Mesendoderm (in vitro differentiated cells): ENCODE measurements at regions not wholly inside any gene's neighbourhood (a gene's known extent, or its start where the extent isn't known, plus 50 kb on each side); places are given as distances from the start of the nearest gene placed in this dataset.
A peak's percentile ranks its signal among the peaks of the same experiment; 100 is the strongest.

Source experiments
- DNase-seq: peaks from one replicate; pipeline ENCODE4 v3.0.0; 2013
- H2AK5ac ChIP-seq: 2 replicates; pipeline ENCODE4 v1.6.1; 2013; ENCODE audit warnings: low read length, inconsistent platforms
- H2BK120ac ChIP-seq: 2 replicates; pipeline ENCODE4 v1.6.1; 2013; ENCODE audit warnings: low read depth, mild to moderate bottlenecking, low read length, moderate library complexity, mixed read lengths
- H2BK15ac ChIP-seq: replicated peaks from 2 replicates; pipeline ENCODE4 v1.6.1; 2013; ENCODE audit warnings: low read depth, mild to moderate bottlenecking, moderate library complexity
- H2BK5ac ChIP-seq: 2 replicates; pipeline ENCODE4 v1.6.1; 2013; ENCODE audit warnings: low read length, inconsistent platforms
- H3K18ac ChIP-seq: 2 replicates; pipeline ENCODE4 v1.6.1; 2013; ENCODE audit warnings: mild to moderate bottlenecking, low read length, mixed read lengths
- H3K23ac ChIP-seq: one replicate; pipeline ENCODE4 v1.6.1; 2013; ENCODE audit warnings: low read length
- H3K27ac ChIP-seq: 2 replicates; pipeline ENCODE4 v1.5.1; 2013; ENCODE audit warnings: low read depth, mild to moderate bottlenecking, inconsistent platforms, low read length, moderate library complexity
- H3K27me3 ChIP-seq: 2 replicates; pipeline ENCODE4 v1.6.1; 2013; ENCODE audit warnings: low read length, control low read depth, mild to moderate bottlenecking, inconsistent platforms; ENCODE audit not compliant: insufficient read depth, poor library complexity
- H3K36me3 ChIP-seq: 2 replicates; pipeline ENCODE4 v1.6.1; 2013; ENCODE audit warnings: low read length, inconsistent platforms; ENCODE audit not compliant: control insufficient read depth, insufficient read depth
- H3K4ac ChIP-seq: one replicate; pipeline ENCODE4 v1.6.1; 2013; ENCODE audit warnings: low read depth, mild to moderate bottlenecking, low read length, moderate library complexity
- H3K4me1 ChIP-seq: 2 replicates; pipeline ENCODE4 v1.6.1; 2013; ENCODE audit warnings: low read depth, low read length, inconsistent platforms; ENCODE audit not compliant: control insufficient read depth
- H3K4me2 ChIP-seq: 2 replicates; pipeline ENCODE4 v1.6.1; 2013; ENCODE audit warnings: low read length
- H3K4me3 ChIP-seq: 2 replicates; pipeline ENCODE4 v1.5.1; 2013; ENCODE audit warnings: mild to moderate bottlenecking, low read length
- H3K56ac ChIP-seq: one replicate; pipeline ENCODE4 v1.6.1; 2013; ENCODE audit warnings: low read length
- H3K79me1 ChIP-seq: 2 replicates; pipeline ENCODE4 v1.6.1; 2013; ENCODE audit warnings: low read length, inconsistent platforms
- H3K79me2 ChIP-seq: 2 replicates; pipeline ENCODE4 v1.6.1; 2013; ENCODE audit warnings: mild to moderate bottlenecking, low read length; ENCODE audit not compliant: control insufficient read depth, insufficient read depth
- H3K9ac ChIP-seq: 2 replicates; pipeline ENCODE4 v1.6.1; 2013; ENCODE audit warnings: low read length, inconsistent platforms
- H4K5ac ChIP-seq: one replicate; pipeline ENCODE4 v1.6.1; 2013; ENCODE audit warnings: low read length
- H4K8ac ChIP-seq: one replicate; pipeline ENCODE4 v1.6.1; 2013; ENCODE audit warnings: low read depth, mild to moderate bottlenecking, control low read depth, low read length, moderate library complexity
- WGBS: extraction: QIAGEN DNeasy Blood & Tissue Kit; methylation state at CpG from one replicate; pipeline ENCODE4 v1.1.7; 2013; ENCODE audit warnings: low lambda C conversion rate, missing lambda C conversion rate; ENCODE audit not compliant: insufficient coverage; ENCODE audit errors: extremely low coverage; 5-methylcytosine and 5-hydroxymethylcytosine counted together

DNA sequence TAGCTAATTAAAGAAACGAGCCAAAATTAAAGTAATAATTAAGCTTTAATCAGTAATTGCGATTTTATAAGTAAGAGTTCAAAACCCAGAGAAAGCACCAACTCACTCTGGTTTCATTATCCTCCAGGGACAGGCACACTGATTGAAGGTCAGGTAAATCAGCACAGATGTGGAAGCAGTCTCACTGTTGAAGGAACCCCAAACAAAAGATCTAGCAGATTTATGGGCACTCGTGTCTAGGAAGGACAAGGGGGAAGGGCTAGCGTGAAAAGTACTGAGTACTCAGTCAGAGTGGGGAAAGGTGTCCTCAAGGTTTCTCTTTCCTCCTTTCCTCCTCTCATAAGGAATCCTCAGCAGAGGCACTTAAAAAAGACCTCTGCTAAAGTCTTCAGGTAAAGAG is 320.1 kb downstream of the PYDC2 start:
- H3K4me3 ChIP-seq: no peak overlapping the region
- H4K8ac ChIP-seq: no peak overlapping the region
- no peak overlapping the region for H4K5ac ChIP-seq
- no peak overlapping the region for H2AK5ac ChIP-seq
- no peaks in the 10 kb centered on the region for H3K36me3 ChIP-seq
- no peak overlapping the region for H3K4ac ChIP-seq
- H3K79me1 ChIP-seq: no peaks in the 10 kb centered on the region
- no peak overlapping the region for H2BK5ac ChIP-seq
- no peak overlapping the region for H3K9ac ChIP-seq
- no peak overlapping the region for H2BK15ac ChIP-seq
- no CpG with 5 or more reads among the region's 4 CpGs for WGBS
- H3K27me3 ChIP-seq: no peaks in the 10 kb centered on the region
- no peak overlapping the region for H3K27ac ChIP-seq
- H3K56ac ChIP-seq: peak overlapping the region; percentile 54
- no peak overlapping the region for H3K4me2 ChIP-seq
- no peak overlapping the region for H2BK120ac ChIP-seq
- H3K4me1 ChIP-seq: no peaks in the 10 kb centered on the region
- no peak overlapping the region for H3K23ac ChIP-seq
- peak; percentile 7 for DNase-seq
- peak overlapping the region; percentile 76 for H3K18ac ChIP-seq
- no peaks in the 10 kb centered on the region for H3K79me2 ChIP-seq

DNA sequence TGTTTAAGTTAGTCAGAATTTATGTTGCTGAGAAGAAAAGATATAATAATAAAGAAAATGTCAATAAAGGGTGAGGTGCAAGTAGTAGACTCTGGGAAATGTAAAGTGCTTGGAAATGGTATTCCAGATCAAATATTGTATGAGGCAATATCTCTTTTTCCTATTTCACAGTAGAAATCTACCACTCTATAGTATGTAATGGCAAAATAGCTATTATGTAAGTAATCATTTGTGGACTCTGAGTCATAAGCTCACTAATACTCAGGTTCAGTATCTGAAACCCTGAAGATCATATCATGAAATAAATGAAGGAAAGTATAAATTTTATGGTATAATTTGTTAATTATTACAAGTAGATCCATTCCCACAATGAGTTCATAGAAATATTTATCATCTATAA is 322.1 kb downstream of the PYDC2 start:
- Histone ChIP-seq H4K5ac (no peak overlapping the region), H2BK120ac (no peak overlapping the region), H3K9ac (no peak overlapping the region), H3K4me2 (no peak overlapping the region), H3K23ac (no peak overlapping the region), H2AK5ac (no peak overlapping the region), H3K36me3 (no peaks in the 10 kb centered on the region), H3K4ac (no peak overlapping the region), H3K79me1 (no peaks in the 10 kb centered on the region), H3K18ac (no peak overlapping the region), H3K27ac (no peak overlapping the region), H2BK5ac (no peak overlapping the region), H3K56ac (no peak overlapping the region), H3K4me3 (no peak overlapping the region), H3K27me3 (no peaks in the 10 kb centered on the region), H4K8ac (no peak overlapping the region), H3K4me1 (no peaks in the 10 kb centered on the region), H3K79me2 (no peaks in the 10 kb centered on the region), H2BK15ac (no peak overlapping the region)
- no peak for DNase-seq

DNA sequence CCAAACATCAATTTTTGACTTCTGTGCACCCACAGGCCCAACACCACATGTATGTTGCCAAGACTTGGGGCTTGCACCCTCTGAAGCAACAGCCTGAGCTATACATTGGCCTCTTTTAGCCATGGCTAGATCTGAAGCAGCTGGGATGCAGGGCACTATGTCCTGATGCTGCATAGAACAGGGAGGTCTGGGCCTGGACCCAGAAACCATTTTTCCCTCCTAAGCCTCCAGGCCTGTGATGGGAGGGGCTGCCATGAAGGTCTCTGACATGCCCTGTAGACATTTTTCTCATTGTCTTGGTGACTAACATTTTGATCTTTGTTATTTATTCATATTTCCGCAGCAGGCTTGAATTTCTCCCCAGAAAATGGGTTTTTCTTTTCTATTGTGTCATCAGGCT is 330.0 kb downstream of the PYDC2 start:
- H3K4ac ChIP-seq: no peak overlapping the region
- H3K4me2 ChIP-seq: no peak overlapping the region
- H3K18ac ChIP-seq: no peak overlapping the region
- H4K5ac ChIP-seq: no peak overlapping the region
- H3K4me1 ChIP-seq: no peaks in the 10 kb centered on the region
- H3K9ac ChIP-seq: no peak overlapping the region
- H3K27me3 ChIP-seq: no peaks in the 10 kb centered on the region
- H3K79me1 ChIP-seq: no peaks in the 10 kb centered on the region
- no peak overlapping the region for H2BK5ac ChIP-seq
- H3K36me3 ChIP-seq: no peaks in the 10 kb centered on the region
- no peak overlapping the region for H2AK5ac ChIP-seq
- no peaks in the 10 kb centered on the region for H3K79me2 ChIP-seq
- H3K27ac ChIP-seq: no peak overlapping the region
- no peak overlapping the region for H4K8ac ChIP-seq
- no CpG with 5 or more reads among the region's 1 CpG for WGBS
- H3K56ac ChIP-seq: no peak overlapping the region
- no peak overlapping the region for H3K23ac ChIP-seq
- no peak for DNase-seq
- no peak overlapping the region for H3K4me3 ChIP-seq
- no peak overlapping the region for H2BK15ac ChIP-seq
- H2BK120ac ChIP-seq: no peak overlapping the region

DNA sequence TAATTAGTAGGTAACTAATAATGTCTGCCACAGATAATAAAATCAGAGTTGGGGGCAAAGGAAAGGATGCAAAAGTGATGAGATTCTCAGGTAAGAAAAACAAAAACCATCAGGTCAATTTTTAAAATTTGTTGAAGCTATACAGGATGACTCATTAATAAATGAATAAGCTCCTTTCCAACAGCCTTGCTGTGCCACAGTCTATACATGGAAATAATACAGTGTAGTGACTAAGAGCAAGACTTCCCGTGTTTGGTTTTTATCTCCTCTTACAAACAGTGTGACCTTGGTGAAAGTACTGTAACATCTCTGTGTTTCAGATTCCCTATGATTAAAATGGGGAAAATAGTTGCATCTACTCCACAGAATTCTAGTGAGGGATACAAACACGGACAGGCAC is 331.6 kb downstream of the PYDC2 start:
- Histone ChIP-seq H4K8ac (no peak overlapping the region), H3K18ac (no peak overlapping the region), H2BK15ac (no peak overlapping the region), H3K56ac (no peak overlapping the region), H2BK120ac (no peak overlapping the region), H3K4me2 (no peak overlapping the region), H3K27ac (no peak overlapping the region), H3K9ac (no peak overlapping the region), H3K23ac (no peak overlapping the region), H2BK5ac (no peak overlapping the region), H4K5ac (no peak overlapping the region), H3K4ac (no peak overlapping the region), H3K4me1 (no peaks in the 10 kb centered on the region), H3K79me2 (no peaks in the 10 kb centered on the region), H3K36me3 (no peaks in the 10 kb centered on the region), H3K4me3 (no peak overlapping the region), H2AK5ac (no peak overlapping the region), H3K27me3 (no peaks in the 10 kb centered on the region), H3K79me1 (no peaks in the 10 kb centered on the region)
- no peak for DNase-seq
- WGBS: no CpG with 5 or more reads among the region's 2 CpGs

DNA sequence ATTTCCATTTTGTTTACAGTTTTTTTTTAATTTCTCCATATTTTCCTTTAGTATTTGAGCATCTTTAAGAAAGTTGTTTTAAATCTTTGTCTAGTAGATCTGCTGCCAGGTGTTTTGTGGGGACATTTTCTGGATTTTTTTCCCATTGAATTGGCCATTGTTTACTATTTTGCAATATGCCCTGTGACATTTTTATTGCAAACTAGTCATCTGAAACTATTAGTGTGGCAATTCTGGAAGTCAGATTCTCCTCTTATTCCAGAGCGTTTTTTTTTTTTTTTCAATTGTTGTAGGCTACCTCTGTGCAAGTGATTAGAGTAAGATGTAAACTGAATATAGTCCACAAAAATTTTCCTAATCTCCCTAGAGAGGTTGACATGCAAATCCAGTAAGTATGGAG is 334.2 kb downstream of the PYDC2 start:
- no peaks in the 10 kb centered on the region for H3K36me3 ChIP-seq
- no peak overlapping the region for H3K9ac ChIP-seq
- H2BK15ac ChIP-seq: no peak overlapping the region
- no peak for DNase-seq
- H3K79me2 ChIP-seq: no peaks in the 10 kb centered on the region
- H2BK5ac ChIP-seq: no peak overlapping the region
- H4K5ac ChIP-seq: no peak overlapping the region
- no peak overlapping the region for H3K18ac ChIP-seq
- no peak overlapping the region for H2BK120ac ChIP-seq
- no peak overlapping the region for H4K8ac ChIP-seq
- no peak overlapping the region for H3K56ac ChIP-seq
- H2AK5ac ChIP-seq: no peak overlapping the region
- no peaks in the 10 kb centered on the region for H3K4me1 ChIP-seq
- no peak overlapping the region for H3K23ac ChIP-seq
- H3K27ac ChIP-seq: no peak overlapping the region
- H3K4me3 ChIP-seq: no peak overlapping the region
- no peaks in the 10 kb centered on the region for H3K27me3 ChIP-seq
- H3K79me1 ChIP-seq: no peaks in the 10 kb centered on the region
- WGBS: no CpG with 5 or more reads among the region's 1 CpG
- no peak overlapping the region for H3K4ac ChIP-seq
- H3K4me2 ChIP-seq: no peak overlapping the region

DNA sequence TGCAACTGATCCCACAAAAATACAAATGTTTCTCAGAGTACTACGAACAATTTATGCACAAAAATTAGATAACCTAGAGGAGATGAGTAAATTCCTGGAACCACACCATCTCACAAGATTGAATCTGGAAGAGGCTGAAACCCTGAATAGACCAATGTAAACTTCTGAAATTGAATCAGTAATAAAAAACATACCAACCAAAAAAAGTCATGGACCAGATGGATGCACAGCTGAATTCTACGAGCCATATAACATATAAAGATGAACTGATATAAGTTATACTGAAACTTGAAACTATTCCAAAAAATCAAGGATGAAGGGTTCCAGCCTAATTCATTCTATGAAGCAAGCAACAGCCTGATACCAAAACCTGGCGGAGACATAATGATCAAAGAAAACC is 336.3 kb downstream of the PYDC2 start:
- Histone ChIP-seq H2BK15ac (no peak overlapping the region), H2BK120ac (no peak overlapping the region), H2BK5ac (no peak overlapping the region), H3K4me1 (no peaks in the 10 kb centered on the region), H3K9ac (no peak overlapping the region), H3K4ac (no peak overlapping the region), H3K27ac (no peak overlapping the region), H4K8ac (no peak overlapping the region), H3K36me3 (no peaks in the 10 kb centered on the region), H3K4me3 (no peak overlapping the region), H3K23ac (no peak overlapping the region), H3K18ac (no peak overlapping the region), H3K27me3 (no peaks in the 10 kb centered on the region), H4K5ac (no peak overlapping the region), H2AK5ac (no peak overlapping the region), H3K56ac (no peak overlapping the region), H3K79me2 (no peaks in the 10 kb centered on the region), H3K4me2 (no peak overlapping the region), H3K79me1 (no peaks in the 10 kb centered on the region)
- DNase-seq: no peak
- WGBS: no CpG with 5 or more reads among the region's 3 CpGs
